ENCODE measurements at regions not wholly inside any gene's neighbourhood (a gene's known extent, or its start where the extent isn't known, plus 50 kb on each side); places are given as distances from the start of the nearest gene placed in this dataset.

DNA sequence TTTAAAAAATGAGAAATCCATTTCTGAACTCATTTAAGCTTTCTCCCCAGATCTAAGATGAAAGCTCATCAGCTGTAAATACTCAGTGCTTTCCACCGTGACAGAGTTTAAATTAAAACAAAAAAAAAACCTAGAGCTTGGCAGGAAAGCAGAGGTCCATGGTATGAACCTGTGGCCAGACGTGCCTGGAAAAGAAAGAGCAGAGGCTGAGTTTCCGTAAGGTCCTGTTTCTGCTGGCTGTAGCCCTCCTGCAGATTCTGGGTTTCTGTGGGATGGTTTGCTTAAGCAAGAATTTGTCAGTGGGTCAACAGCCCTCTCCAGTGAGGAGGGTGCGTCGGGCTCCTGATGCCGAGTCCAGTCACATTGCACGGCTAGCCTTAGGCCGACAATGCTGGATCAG lies 383.2 kb downstream of the SAMD5 start:
- H3K36me3 ChIP-seq: no peaks in the 10 kb centered on the region
- H3K9me3 ChIP-seq: no peaks in the 10 kb centered on the region
- TF ChIP-seq, protein P1, sequence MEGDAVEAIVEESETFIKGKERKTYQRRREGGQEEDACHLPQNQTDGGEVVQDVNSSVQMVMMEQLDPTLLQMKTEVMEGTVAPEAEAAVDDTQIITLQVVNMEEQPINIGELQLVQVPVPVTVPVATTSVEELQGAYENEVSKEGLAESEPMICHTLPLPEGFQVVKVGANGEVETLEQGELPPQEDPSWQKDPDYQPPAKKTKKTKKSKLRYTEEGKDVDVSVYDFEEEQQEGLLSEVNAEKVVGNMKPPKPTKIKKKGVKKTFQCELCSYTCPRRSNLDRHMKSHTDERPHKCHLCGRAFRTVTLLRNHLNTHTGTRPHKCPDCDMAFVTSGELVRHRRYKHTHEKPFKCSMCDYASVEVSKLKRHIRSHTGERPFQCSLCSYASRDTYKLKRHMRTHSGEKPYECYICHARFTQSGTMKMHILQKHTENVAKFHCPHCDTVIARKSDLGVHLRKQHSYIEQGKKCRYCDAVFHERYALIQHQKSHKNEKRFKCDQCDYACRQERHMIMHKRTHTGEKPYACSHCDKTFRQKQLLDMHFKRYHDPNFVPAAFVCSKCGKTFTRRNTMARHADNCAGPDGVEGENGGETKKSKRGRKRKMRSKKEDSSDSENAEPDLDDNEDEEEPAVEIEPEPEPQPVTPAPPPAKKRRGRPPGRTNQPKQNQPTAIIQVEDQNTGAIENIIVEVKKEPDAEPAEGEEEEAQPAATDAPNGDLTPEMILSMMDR (IDR thresholded peaks at IDR 0.05; ENCODE audit: low read depth, low read length): no peak
- H3K27me3 ChIP-seq: no peaks in the 10 kb centered on the region
- no peak for DNase-seq
- H3K4me1 ChIP-seq: no peaks in the 10 kb centered on the region
- no peak overlapping the region for H3K4me3 ChIP-seq (ENCODE audit: low read depth, low read length)

DNA sequence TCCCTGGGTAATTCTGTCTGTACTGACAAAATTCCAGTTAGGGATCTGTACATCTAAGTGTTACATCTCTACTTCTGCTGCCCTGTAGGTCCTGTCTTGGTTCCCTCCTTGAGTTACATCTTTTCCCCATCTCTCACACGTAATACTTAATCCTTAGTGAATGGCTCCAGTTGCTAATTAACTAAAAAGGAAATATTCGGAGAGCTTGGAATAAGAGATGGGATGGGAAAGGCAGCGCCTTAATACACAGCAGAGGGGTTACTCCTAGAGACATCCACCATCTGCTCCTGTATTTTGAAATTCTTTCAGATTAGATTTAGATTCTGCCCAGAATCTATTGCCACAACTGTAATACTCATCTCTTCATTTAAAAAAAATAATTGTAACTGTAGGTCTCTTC lies 384.0 kb downstream of the SAMD5 start:
- no peaks in the 10 kb centered on the region for H3K9me3 ChIP-seq
- no peaks in the 10 kb centered on the region for H3K27me3 ChIP-seq
- DNase-seq: no peak
- no peak overlapping the region for H3K4me3 ChIP-seq (ENCODE audit: low read depth, low read length)
- H3K36me3 ChIP-seq: no peaks in the 10 kb centered on the region
- H3K4me1 ChIP-seq: no peaks in the 10 kb centered on the region
- TF ChIP-seq, protein P1 (IDR thresholded peaks at IDR 0.05; ENCODE audit: low read depth, low read length): no peak

DNA sequence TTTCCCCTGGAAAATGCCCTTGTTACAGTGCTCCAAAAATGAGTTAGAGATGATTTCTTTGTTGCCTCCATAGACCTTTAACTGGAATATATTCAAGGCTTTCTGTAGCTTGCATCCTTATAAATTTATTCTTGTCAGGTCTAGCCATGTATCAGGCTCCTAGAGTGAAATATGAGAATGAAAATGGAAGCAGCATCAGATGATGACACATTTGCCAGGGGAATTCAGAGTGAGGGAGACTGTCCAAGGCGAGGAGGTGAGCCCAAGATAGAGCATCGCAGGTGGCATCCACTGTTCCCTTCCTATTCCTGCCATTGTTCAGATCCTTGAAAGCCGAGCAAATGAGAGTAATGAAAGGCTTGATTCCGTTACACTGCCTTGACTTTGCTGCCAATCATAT lies 386.8 kb downstream of the SAMD5 start:
- no peaks in the 10 kb centered on the region for H3K4me1 ChIP-seq
- H3K9me3 ChIP-seq: no peaks in the 10 kb centered on the region
- H3K36me3 ChIP-seq: no peaks in the 10 kb centered on the region
- H3K27me3 ChIP-seq: no peaks in the 10 kb centered on the region
- no peak for DNase-seq
- TF ChIP-seq, protein P1 (IDR thresholded peaks at IDR 0.05; ENCODE audit: low read depth, low read length): no peak
- H3K4me3 ChIP-seq (ENCODE audit: low read depth, low read length): no peak overlapping the region

DNA sequence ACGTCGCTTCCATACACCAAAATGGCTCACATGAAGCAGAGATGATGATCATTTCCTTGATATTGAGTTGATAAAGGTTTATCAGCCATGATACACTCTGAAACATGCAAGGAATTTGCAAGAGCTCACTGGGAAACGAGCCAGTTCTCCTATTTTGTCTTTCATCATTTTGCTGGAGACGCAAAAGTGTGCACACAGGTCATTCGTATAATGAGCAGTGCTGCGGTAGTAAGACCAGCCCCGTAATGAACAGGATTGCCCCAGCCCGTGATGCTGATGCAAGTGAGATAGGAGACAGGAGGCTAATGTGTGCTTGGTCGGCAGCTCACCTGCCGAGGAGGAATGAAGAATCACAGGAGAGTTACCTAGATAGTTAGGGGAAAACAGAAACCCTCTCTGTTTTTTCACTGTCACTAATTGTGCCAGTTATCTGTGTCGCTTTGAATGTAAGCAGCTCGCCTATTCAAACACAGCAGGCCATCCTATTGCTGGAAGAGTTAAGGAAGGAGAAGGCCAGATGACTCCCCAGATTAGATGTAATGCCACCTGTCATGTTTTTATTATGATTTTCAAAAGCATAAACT lies 391.8 kb downstream of the SAMD5 start:
- DNase-seq: no peak
- TF ChIP-seq, protein P1 (IDR thresholded peaks at IDR 0.05; ENCODE audit: low read depth, low read length): no peak

DNA sequence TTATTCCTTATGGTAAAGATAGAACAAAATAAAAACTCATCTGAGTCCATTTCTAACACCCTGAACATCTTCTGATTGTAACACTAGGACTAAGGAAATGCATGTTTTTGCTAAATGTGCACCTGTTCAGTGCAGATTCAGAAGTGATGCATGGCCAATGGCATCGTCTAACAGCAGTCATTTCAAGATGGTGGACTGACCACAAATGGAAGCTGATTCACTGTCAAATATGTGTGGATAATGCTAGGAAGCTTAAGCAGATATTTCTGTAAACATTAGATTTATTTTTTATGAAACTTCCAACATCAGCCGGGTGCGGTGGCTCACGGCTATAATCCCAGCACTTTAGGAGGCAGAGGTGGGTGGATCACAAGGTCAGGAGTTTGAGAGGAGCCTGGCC lies 394.8 kb downstream of the SAMD5 start:
- no peaks in the 10 kb centered on the region for H3K36me3 ChIP-seq
- no peaks in the 10 kb centered on the region for H3K4me1 ChIP-seq
- no peak for DNase-seq
- TF ChIP-seq, protein P1 (IDR thresholded peaks at IDR 0.05; ENCODE audit: low read depth, low read length): no peak
- no peaks in the 10 kb centered on the region for H3K27me3 ChIP-seq
- no peaks in the 10 kb centered on the region for H3K9me3 ChIP-seq
- no peak overlapping the region for H3K4me3 ChIP-seq (ENCODE audit: low read depth, low read length)

More for the DNA sequence above, 391.8 kb downstream of the SAMD5 start:
- Histone ChIP-seq H3K27me3 (no peaks in the 10 kb centered on the region), H3K4me1 (no peaks in the 10 kb centered on the region), H3K9me3 (no peaks in the 10 kb centered on the region), H3K36me3 (no peaks in the 10 kb centered on the region), H3K4me3 (ENCODE audit: low read depth, low read length) (no peak overlapping the region)

DNA sequence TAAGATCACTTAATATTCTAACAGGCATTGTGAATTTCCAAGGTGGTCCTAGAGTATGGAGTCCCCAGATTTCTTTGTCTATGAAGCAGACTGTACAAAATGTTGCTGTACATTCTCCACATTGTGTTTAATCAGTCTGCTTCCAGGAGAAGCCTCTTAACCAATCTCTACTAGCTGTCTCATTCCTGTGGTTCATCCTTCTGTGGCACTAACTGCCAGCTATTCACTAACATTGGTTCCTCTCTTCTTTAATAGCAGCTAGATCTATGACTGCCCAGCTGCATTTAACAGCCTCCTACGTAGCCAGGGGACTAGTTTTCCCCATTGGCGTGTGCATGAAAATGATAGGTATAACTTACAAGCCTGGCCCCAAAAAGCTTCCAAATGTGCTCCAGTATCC lies 395.4 kb downstream of the SAMD5 start:
- TF ChIP-seq, protein P1 (IDR thresholded peaks at IDR 0.05; ENCODE audit: low read depth, low read length): no peak
- Histone ChIP-seq H3K4me1 (no peaks in the 10 kb centered on the region), H3K27me3 (no peaks in the 10 kb centered on the region), H3K9me3 (no peaks in the 10 kb centered on the region), H3K4me3 (ENCODE audit: low read depth, low read length) (no peak overlapping the region), H3K36me3 (no peaks in the 10 kb centered on the region)
- DNase-seq: no peak

All from BE2C (cell line).